ENCODE measurements at regions not wholly inside any gene's neighbourhood (a gene's known extent, or its start where the extent isn't known, plus 50 kb on each side); places are given as distances from the start of the nearest gene placed in this dataset.

DNA sequence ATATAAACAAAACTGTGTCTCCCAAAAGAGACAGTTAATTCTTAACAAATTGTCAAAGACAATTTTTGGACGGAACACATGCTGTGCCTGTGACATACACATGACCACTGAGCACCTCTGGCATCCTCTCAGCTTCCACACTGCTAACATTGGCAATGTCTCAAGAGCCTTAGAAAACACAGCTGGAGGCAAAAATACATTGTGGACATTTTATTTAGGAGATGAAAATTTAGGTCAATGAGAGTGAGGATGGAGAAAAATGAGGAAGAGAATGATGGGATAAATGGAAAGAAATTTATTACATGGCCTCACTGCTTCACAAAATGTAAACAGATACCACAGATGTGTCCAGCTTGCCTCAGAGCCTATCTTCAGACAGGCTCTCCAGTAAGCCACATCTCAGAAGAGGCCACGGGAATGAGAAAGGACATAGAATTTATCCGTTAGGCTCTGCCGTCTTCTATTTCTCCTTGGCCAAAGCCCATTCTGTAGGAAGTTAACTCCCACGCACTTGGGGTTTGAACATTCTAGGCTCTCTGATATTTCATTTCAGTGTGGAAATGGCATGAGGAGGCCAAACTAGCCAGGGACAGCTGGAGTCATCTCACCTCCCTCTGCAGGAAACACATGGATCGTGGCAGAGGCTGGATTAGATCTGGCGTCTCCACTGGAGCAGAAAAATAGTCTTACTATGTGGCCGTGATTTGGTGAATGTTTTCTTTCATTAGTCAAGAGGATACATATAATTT is 519.4 kb upstream of the DSEL start:
- H3K27me3 ChIP-seq (ENCODE audit: control insufficient read depth, insufficient read depth, low read length), result no peaks in the 10 kb centered on the region
- no peaks in the 10 kb centered on the region for H3K36me3 ChIP-seq (replicated peaks; ENCODE audit: control insufficient read depth, insufficient read depth, low read length)
- no peak overlapping the region for H3K4me3 ChIP-seq (ENCODE audit: insufficient read depth, low read depth, low read length)
- no peak for DNase-seq

DNA sequence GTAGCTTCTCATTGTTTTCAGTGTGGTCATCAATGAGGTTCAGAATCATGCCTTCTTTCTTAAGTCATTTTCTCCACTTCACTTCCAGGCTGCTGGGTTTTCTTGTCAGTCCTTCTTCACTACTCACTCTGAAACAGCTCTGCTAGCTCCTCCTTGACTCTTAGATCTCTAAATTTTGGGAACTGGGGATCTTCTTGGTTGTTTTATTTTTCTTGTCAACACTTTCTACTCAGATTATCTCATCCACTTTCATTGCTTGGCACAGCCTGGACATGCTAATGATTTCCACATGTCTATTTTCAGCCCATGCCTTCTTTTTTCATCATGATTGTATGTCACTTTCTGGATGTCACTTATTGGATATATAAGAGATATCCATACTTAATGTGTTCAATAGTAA is 517.8 kb upstream of the DSEL start:
- Histone ChIP-seq H3K4me3 (ENCODE audit: insufficient read depth, low read depth, low read length) (no peak overlapping the region), H3K36me3 (replicated peaks; ENCODE audit: control insufficient read depth, insufficient read depth, low read length) (no peaks in the 10 kb centered on the region), H3K27me3 (ENCODE audit: control insufficient read depth, insufficient read depth, low read length) (no peaks in the 10 kb centered on the region)
- DNase-seq, result no peak

DNA sequence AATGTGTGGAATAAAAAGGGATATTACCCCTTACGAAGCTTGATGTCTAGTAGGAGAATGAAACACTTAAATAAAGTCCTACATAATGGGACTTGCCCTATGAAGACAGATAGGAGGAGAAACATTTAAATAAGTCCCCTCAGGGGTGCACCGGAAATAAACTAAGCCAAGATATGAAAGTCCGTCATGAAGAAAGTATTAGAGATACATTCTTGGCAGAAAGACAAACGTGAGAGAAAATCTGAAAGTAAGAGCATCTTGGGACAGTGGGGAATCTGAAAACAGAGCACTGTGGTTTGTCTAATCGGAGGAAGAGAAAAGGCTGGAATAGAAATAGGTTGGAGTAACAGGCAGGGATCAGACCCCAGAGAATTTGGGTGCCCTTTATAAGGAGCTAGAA is 516.9 kb upstream of the DSEL start:
- no peak for DNase-seq
- Histone ChIP-seq H3K36me3 (replicated peaks; ENCODE audit: control insufficient read depth, insufficient read depth, low read length) (no peaks in the 10 kb centered on the region), H3K27me3 (ENCODE audit: control insufficient read depth, insufficient read depth, low read length) (no peaks in the 10 kb centered on the region), H3K4me3 (ENCODE audit: insufficient read depth, low read depth, low read length) (no peak overlapping the region)

DNA sequence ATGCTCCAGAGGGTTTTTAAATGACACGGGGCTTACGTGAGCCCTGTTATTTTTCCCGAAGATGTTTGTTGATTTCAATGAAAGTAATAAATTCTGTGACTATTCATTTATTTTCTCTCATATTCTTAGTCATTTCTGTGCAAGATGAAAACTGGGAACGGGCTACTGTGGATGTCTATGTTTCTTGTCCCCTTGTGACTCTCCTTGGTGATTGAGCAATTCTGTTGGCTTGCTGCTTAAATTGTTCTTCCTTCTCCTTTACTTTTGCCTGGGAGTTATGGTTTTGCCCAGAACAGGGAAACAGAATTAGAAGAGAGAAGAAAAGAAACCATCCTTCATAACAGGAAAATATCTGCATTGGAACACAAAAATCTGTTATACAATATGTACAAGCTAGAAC is 508.2 kb upstream of the DSEL start:
- no peaks in the 10 kb centered on the region for H3K27me3 ChIP-seq (ENCODE audit: control insufficient read depth, insufficient read depth, low read length)
- DNase-seq, result no peak
- no peaks in the 10 kb centered on the region for H3K36me3 ChIP-seq (replicated peaks; ENCODE audit: control insufficient read depth, insufficient read depth, low read length)
- H3K4me3 ChIP-seq (ENCODE audit: insufficient read depth, low read depth, low read length), result no peak overlapping the region

DNA sequence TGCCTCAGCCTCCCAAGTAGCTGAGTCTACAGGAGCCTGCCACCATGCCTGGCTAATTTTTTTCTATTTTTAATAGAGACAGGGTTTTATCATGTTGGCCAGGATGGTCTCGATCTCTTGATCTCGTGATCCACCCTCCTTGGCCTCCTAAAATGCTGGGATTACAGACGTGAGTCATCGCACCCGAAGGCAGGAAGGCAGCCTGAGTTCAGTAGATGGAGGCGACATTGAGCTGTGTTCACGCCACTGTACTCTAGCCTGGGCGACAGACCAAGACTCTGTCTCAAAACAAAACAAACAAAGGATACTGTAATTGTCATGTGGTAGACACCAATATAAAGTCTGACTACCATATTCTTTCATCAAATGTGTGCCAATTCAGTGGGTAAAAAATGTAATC is 500.9 kb upstream of the DSEL start:
- Histone ChIP-seq H3K27me3 (ENCODE audit: control insufficient read depth, insufficient read depth, low read length) (no peaks in the 10 kb centered on the region), H3K36me3 (replicated peaks; ENCODE audit: control insufficient read depth, insufficient read depth, low read length) (no peaks in the 10 kb centered on the region), H3K4me3 (ENCODE audit: insufficient read depth, low read depth, low read length) (no peak overlapping the region)
- DNase-seq, result no peak

DNA sequence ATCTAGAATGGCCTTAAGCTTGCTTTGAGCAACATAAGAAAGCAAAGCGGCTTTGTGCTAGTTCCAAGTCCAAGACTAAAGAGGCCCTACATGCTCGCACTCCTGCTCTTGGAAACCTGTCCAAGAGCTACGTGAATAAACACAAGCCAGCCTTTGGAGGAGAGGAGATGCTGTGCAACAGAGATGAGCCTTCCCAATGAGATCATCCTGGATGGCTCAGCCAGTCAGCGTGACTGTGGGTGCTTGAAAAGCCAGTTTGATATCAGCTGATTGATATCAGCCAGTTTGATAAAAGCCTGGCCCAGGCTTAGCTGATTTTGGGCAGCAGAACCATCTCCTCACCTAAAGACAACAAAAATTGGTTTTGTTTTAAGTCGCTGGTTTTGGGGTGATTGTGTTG is 481.0 kb upstream of the DSEL start:
- DNase-seq, result no peak
- Histone ChIP-seq H3K27me3 (ENCODE audit: control insufficient read depth, insufficient read depth, low read length) (no peaks in the 10 kb centered on the region), H3K36me3 (replicated peaks; ENCODE audit: control insufficient read depth, insufficient read depth, low read length) (no peaks in the 10 kb centered on the region), H3K4me3 (ENCODE audit: insufficient read depth, low read depth, low read length) (no peak overlapping the region)

DNA sequence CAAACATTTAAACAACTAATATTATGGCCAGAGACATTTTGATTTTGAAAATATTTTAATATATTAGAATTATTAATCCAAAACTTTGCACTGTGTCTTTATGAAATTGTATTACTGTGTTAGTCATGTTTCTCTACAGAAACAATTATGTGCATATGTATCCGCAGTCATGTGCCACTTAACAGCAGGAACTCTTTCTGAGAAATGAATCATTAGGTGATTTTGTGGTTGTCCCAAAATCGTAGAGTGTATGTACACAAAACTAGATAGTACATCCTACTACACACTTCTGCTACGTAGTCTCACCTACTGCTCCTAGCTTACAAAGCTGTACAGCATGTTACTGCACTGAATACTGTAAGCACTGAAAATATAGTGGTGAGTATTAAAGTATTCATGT is 479.2 kb upstream of the DSEL start:
- DNase-seq, result no peak
- H3K36me3 ChIP-seq (replicated peaks; ENCODE audit: control insufficient read depth, insufficient read depth, low read length), result no peaks in the 10 kb centered on the region
- no peaks in the 10 kb centered on the region for H3K27me3 ChIP-seq (ENCODE audit: control insufficient read depth, insufficient read depth, low read length)
- H3K4me3 ChIP-seq (ENCODE audit: insufficient read depth, low read depth, low read length), result no peak overlapping the region

DNA sequence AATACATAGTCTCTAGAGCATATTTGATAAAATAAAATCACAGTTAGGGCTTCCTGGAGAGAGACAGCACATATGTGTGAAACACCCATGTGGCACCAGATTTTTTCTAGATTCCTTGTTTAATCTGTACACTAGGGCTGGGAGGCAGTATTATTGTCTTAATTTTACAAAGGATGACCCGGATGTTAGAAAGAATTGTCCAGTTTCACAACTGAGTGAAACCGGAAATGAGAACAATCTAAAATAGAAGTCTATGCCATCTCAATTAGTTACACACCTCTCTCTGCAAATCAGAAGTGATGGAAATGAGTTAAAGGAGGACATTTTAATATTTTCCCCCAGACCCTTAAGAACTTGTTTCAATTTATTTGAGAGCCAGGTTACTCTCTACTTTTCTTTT is 463.7 kb upstream of the DSEL start:
- DNase-seq, result no peak
- H3K27me3 ChIP-seq (ENCODE audit: control insufficient read depth, insufficient read depth, low read length), result no peaks in the 10 kb centered on the region
- H3K36me3 ChIP-seq (replicated peaks; ENCODE audit: control insufficient read depth, insufficient read depth, low read length), result no peaks in the 10 kb centered on the region
- H3K4me3 ChIP-seq (ENCODE audit: insufficient read depth, low read depth, low read length), result no peak overlapping the region

DNA sequence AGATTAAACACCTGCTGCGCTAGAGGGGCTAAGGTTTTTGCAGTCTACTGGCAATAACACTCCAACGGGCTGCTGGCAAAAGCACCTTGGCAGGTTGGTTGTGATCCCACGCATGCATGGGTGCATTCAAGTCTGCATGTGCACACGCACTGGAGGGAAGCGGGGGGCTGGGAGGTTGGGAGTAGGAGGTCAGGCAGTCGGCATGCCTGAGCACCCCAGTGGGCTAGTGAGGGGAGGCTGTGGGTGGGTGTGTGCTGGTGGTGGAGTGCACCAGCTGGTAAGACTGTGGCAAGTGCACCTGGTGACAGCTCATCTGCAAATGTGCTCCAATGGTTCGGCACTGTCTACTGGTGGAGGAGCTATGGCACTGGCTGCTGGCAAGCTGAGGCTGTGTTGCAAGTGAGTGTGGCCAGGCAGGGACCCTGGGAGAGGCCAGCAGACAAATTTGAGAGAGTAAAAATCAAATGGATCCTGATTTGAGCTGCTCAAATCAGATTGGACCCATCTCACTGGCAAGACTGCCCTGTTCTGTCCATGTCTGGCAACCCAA is 460.6 kb upstream of the DSEL start:
- no peaks in the 10 kb centered on the region for H3K36me3 ChIP-seq (replicated peaks; ENCODE audit: control insufficient read depth, insufficient read depth, low read length)
- H3K27me3 ChIP-seq (ENCODE audit: control insufficient read depth, insufficient read depth, low read length), result no peaks in the 10 kb centered on the region
- H3K4me3 ChIP-seq (ENCODE audit: insufficient read depth, low read depth, low read length), result no peak overlapping the region
- no peak for DNase-seq

DNA sequence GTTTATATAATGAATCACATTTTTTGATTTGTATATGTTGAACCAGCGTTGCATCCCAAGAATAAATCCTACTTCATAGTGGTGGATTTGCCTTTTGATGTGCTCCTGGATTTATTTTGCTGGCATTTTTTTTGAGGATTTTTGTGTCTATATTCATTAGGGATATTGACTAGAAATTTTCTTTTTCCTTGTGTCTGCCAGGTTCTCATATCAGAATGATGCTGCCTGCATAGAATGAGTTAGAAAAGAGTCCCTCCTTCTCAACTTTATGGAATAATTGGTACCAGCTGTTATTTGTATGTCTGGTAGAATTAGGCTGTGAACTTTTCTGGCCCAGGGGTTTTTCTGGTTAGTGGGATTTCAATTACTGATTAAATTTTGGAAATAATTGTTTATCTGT is 457.4 kb upstream of the DSEL start:
- no peaks in the 10 kb centered on the region for H3K27me3 ChIP-seq (ENCODE audit: control insufficient read depth, insufficient read depth, low read length)
- no peak for DNase-seq
- no peak overlapping the region for H3K4me3 ChIP-seq (ENCODE audit: insufficient read depth, low read depth, low read length)
- H3K36me3 ChIP-seq (replicated peaks; ENCODE audit: control insufficient read depth, insufficient read depth, low read length), result no peaks in the 10 kb centered on the region

DNA sequence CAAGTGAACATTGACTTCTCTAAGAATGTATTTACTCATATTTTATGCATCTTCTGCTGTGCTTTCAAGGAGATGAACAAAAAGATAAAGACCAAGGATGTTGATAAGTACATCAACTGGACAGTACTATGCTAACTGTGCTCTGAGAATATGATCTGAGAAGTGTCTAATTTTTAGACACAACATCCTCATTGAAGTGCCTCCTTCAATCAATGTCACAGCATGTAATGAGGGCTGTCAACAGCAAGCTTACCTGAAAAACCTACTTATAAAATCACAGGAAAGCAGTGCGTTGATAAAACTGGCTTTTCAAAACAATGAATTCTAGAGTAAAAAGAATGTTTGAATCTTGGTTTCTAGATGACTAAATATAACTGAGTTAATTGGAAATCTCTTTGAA is 452.9 kb upstream of the DSEL start:
- no peak for DNase-seq
- no peak overlapping the region for H3K4me3 ChIP-seq (ENCODE audit: insufficient read depth, low read depth, low read length)
- no peaks in the 10 kb centered on the region for H3K36me3 ChIP-seq (replicated peaks; ENCODE audit: control insufficient read depth, insufficient read depth, low read length)
- H3K27me3 ChIP-seq (ENCODE audit: control insufficient read depth, insufficient read depth, low read length), result no peaks in the 10 kb centered on the region

DNA sequence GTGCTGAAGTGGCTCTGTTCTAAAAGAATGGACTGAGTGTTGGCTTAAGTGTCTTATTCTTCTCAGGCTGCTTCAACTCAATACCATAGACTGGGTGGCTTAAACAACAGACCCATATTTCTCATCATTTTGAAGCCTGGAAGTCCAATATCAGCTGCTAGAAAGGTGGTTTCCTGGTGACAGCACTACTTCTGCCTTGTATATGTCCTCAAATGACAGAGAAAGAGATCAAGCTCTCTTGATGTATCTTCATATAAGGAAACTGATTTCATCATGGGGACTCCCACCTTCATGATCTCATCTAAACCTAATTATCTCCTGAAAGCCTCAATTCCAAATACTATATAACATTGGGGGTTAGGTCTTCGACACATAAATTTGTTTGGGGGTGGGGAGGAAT is 449.7 kb upstream of the DSEL start:
- H3K36me3 ChIP-seq (replicated peaks; ENCODE audit: control insufficient read depth, insufficient read depth, low read length), result no peaks in the 10 kb centered on the region
- no peaks in the 10 kb centered on the region for H3K27me3 ChIP-seq (ENCODE audit: control insufficient read depth, insufficient read depth, low read length)
- no peak for DNase-seq
- no peak overlapping the region for H3K4me3 ChIP-seq (ENCODE audit: insufficient read depth, low read depth, low read length)

DNA sequence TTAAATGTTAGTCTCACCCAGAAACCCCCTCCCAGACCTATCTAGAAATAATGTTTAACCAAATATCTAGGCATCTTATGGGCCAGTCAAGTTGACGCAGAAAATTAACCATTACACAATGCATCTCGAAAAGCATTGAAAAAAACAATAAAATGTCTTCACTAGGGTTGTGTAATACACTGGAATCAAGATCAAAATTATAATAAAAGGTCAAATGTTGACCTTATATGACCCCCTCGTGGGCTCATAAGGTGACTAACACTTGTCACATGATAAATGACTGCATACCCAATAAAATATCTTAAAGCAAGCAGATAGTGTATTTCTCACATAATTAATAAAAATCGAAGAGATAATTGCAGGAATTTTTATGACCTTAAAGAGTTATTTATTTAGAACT is 447.9 kb upstream of the DSEL start:
- no peaks in the 10 kb centered on the region for H3K36me3 ChIP-seq (replicated peaks; ENCODE audit: control insufficient read depth, insufficient read depth, low read length)
- no peaks in the 10 kb centered on the region for H3K27me3 ChIP-seq (ENCODE audit: control insufficient read depth, insufficient read depth, low read length)
- H3K4me3 ChIP-seq (ENCODE audit: insufficient read depth, low read depth, low read length), result no peak overlapping the region
- DNase-seq, result no peak

DNA sequence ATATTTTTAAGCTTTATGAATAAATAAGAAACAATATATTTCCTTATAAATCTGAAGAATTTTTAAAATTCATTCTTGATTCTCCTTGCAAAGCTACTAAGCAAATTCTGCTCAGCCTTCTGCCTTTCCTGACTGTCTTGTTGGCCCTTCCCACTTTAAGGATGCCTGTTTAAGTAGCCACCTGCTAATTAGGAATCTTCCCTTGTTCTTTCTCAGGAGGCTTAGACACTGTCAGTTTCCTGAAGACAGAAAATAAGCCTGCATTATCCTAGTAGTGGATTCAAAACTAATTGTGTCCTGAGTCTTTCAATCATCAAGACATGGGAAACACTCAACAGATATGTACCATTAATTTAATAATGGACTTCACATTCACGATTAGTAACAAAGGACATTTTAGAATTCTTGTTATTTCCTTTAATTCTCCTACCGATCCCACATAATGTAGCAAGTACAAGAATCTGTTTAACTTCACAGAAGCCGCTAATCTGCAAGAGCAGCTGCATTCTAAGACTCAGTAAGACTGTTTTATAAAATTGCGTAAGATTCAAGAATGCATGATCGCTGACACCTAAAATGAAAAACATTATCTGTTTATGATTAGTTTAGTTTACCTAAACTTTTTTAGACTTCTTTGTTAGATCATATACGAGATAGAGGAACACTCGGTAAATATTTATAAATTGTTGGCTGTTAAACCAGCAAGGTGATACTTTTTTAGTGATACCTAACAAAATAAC is 445.4 kb upstream of the DSEL start:
- DNase-seq, result no peak
- Histone ChIP-seq H3K27me3 (ENCODE audit: control insufficient read depth, insufficient read depth, low read length) (no peaks in the 10 kb centered on the region), H3K4me3 (ENCODE audit: insufficient read depth, low read depth, low read length) (no peak overlapping the region)

DNA sequence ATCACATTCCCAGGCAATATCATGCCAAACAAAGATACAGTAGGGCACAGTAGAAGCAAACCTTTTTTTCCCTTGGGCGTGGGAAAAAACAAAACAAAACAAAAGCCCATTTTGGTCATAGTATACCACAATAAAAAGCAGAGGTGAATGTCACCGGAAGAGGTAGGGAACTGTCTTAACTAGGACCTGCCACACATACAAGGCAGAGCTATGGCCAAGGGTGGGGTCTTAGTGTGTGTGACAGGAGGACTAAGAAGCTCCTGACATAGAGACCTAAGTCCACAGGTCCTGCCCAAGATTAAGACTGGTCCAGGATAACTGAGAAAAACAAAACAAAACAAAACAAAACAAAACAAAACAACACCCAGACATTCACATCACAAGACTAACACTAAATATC is 441.2 kb upstream of the DSEL start:
- Histone ChIP-seq H3K4me3 (ENCODE audit: insufficient read depth, low read depth, low read length) (no peak overlapping the region), H3K27me3 (ENCODE audit: control insufficient read depth, insufficient read depth, low read length) (no peaks in the 10 kb centered on the region; the same call in 1 of the 2 replicates), H3K36me3 (replicated peaks; ENCODE audit: control insufficient read depth, insufficient read depth, low read length) (no peaks in the 10 kb centered on the region)
- DNase-seq, result no peak

More for the DNA sequence above, 445.4 kb upstream of the DSEL start:
- no peaks in the 10 kb centered on the region for H3K36me3 ChIP-seq (replicated peaks; ENCODE audit: control insufficient read depth, insufficient read depth, low read length)
